HG03442 (cell line): ENCODE measurements at regions not wholly inside any gene's neighbourhood (a gene's known extent, or its start where the extent isn't known, plus 50 kb on each side); places are given as distances from the start of the nearest gene placed in this dataset.

ENCODE experiments used
- ATAC-seq: cut with Tn5 transposase; IDR thresholded peaks from one replicate; pipeline ENCODE4 v1.9.1; 2021; ENCODE audit warnings: mild to moderate bottlenecking, moderate library complexity; ENCODE audit not compliant: unreplicated experiment

DNA sequence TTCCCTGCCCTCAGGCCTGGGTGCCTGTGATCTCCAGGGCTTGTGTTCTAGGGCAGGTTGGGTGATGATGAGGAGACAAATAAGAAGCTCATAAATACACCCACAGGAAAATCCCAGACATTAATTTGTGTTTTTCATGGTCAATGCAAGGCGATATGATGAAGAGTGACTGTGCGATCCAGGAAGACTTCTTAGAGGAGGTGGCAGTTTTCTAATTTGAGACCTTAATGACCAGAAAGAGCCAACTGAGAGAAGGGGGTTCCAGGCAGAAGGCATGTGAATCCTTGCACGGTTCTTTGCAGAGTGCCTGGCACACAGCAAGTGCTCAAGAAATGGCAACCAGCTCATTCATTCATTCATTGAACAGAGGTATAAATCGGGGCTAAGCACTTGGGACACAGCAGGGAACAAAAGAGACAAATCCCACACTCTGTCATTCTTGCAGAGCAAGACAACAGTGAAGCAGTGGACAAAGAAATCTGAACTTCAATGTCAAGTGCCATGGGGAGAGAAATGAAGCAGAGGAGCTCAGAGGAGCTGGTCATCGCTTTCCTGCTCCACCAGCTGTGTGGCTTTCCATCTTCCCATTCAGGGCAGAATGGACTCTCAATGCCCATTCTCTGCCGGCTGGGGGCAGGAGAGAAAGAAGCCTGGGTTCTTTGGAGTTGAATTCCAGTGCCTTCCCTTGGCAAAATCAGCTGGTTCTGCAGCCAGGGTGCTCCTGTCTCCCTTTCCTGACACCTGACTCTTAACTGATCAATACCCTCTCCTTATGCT is 128.3 kb downstream of the AACS start:
- no peak for ATAC-seq

DNA sequence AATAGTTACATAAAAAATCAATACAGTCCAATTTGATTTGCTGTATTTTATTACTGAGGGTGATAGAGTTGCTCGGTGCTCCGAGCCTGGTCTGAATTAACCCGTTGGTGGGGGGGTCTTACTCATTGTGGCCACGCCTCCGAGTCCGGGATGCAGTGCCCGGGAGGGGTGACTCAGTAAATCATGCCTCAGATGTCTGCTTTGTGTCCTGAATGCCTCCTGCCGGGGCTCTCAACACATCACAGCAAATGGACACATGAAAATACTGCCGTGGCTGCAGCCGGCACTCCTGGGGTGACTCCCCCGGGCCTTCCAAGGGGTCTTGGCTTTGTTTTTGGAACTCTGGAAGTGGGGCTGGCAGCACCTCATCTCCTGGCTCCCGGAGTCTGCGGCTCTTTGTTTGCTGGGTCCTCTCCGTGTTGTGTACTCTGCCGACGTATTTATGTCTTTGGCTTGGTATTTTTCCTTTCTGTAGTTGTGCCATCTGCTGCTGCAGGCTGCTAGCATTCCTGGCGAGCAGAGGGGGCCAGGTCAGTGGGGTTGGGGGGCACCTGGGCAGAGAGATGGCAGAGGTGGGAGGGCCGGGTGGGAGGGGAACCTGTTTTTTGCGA is 129.0 kb downstream of the AACS start:
- no peak for ATAC-seq

GRCh38 chr12:125194987-125195386 is 129.8 kb downstream of the AACS start:
- no peak for ATAC-seq

GRCh38 chr12:125197326-125197725 is 132.1 kb downstream of the AACS start:
- no peak for ATAC-seq

DNA sequence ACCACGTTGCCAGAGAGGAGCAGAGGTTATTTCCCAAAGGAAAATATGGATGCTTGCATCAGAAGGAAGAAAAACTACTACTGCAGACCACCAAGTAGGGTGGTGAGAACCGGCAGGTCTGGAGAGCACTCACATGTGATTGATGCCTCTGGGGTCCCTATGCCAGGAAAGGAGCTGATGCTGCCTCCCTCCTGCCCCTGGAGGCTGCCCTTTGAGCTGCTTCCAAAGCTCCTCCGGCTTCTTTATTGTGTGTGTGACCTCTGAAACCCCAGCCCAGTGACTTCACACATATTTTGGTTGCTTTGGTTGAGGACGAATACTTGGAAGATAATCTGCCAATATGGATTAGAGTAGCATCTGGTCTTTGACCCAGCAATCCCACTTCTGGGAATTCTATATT is 133.4 kb downstream of the AACS start:
- ATAC-seq = no peak

DNA sequence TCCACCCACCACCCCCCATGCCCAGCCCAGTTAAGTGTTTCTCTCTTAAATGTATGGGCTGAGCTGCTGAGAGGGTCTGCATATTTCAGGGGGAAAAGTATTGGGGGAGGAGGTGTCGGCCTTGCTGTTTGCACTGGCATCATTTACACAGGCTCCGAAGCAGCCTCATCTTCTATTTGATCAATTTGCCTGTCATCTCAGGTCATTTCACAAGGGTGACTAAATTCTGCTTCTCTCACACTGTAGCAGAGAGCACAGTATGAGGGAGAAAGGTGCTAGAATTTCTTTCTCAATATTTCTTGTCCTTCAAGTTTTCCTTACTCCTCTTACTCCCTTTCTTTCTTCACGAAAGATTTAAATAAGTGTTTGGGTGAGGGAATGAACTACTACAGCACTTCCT is 135.9 kb downstream of the AACS start:
- no peak for ATAC-seq

DNA sequence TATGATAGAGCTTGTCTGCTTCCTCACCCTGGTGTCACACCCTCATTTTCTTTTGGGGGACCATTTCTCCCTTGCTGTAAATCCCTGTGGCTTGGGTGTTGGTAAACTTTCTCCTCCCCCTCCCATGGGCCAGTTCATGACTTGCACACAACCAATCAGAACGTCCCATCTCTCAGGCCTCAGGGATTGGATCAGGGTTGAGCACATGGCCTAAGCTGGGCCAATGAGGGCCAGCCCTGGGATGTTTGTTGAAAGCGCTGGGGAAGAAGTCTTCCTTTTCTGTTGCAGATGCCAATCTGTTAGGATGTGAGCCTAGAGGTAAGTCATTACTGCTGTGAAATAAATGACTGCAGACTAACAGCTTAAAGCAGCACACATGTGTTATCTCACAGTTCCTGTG is 136.7 kb downstream of the AACS start:
- no peak for ATAC-seq

DNA sequence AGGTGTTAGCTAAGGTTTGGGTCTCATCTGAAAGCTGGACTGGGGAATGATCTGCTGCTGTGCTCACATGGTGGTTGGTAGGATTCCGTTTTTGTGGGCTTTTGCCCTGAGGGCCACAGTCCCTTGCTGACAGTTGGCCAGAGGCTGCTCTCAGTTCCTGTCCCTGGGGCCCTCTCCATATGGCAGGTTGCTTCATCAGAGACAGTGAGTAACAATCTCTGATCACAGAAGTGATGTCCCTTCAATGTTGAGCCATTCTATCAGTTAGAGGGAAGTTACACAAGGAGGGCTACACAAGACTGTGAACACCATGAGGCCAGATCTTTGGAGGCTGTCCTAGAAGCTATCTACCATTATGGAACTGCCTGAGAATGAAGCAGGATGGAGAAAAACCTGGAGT is 137.2 kb downstream of the AACS start:
- no peak for ATAC-seq

GRCh38 chr12:125203145-125203765 is 138.0 kb downstream of the AACS start:
- ATAC-seq = peak; percentile 55

DNA sequence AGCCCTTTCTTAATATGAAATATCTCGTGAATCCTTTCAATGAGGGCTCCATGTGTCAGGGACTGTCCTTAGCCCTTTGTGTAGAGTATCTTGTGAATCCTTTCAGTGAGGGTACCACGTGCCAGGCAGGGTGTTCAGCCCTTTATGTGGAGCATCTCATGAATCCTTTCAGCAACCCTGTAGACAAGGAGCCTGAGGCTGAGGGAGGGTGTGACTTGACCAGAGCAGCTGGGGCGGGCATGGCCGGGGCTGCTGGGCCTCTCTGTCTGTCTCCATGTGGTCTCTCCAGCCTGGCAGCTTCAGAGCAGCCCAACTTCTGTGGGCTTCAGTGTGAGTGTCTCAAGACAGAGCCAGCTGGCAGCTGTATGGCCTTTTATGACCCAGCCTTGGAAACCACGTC is 140.2 kb downstream of the AACS start:
- no peak for ATAC-seq

GRCh38 chr12:125206711-125207110 is 141.5 kb downstream of the AACS start:
- no peak for ATAC-seq

GRCh38 chr12:125208334-125208733 is 143.1 kb downstream of the AACS start:
- ATAC-seq = no peak

GRCh38 chr12:125208942-125209341 is 143.7 kb downstream of the AACS start:
- no peak for ATAC-seq

- ATAC-seq = no peak
Observed at GRCh38 chr12:125210104-125210755, 145.0 kb downstream of the AACS start.

DNA sequence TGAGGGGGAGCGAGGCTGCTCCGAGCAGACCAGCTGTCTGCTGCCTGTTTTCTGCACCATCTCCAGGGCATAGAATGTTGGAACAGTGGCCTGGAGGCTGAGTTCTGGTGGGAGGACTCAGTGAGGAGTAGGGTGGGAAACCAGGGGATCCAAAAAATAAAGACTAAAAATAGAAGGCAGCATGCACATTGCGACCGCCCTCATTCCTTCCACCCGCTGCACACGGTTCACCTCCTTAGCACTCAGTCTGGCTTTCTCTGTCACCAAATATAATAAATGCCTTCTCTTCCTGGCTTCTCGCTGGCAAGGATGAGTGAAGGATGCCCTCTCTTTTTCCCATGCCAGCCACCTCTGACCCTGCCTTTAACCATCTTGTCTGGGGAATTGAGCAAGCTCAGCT is 146.2 kb downstream of the AACS start:
- ATAC-seq = no peak

- no peak for ATAC-seq
Observed at GRCh38 chr12:125214289-125214688, 149.1 kb downstream of the AACS start.

GRCh38 chr12:125216756-125217155 is 151.5 kb downstream of the AACS start:
- ATAC-seq = no peak

DNA sequence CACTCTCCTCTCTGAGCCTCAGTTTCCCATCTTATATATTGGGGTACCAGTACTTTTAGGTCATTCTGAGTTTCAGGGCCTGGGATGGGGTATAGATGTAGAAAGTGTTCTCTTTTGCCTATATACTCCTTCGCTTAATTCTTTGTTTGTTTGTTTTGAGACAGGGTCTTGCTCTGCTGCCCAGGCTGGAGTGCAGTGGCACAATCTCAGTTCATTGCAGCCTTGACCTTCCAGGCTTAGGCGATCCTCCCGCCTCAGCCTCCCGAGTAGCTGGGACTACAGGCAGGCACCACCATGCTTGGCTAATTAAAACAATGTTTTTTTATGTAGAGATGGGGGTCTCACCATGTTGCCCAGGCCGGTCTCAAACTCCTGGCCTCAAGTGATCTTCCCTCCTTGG is 152.1 kb downstream of the AACS start:
- no peak for ATAC-seq

DNA sequence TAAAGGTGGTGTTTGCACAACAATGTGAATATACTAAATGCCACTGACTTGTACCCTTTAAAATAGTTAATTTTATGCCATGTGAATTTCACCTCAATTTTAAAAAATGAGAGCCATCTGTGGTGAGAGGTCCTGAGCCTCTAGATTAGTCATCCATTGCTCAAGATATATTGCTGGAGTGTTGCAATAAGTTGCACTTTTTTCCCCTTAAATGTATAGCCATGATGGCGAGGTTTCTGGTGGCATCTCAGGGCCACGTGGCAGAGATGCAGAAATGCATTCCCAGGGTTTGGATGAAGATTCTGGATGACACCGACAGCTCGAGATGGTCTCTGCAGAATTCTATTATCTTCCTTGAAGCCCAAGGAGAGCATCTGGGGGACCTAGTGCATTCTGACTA is 153.7 kb downstream of the AACS start:
- ATAC-seq = no peak

DNA sequence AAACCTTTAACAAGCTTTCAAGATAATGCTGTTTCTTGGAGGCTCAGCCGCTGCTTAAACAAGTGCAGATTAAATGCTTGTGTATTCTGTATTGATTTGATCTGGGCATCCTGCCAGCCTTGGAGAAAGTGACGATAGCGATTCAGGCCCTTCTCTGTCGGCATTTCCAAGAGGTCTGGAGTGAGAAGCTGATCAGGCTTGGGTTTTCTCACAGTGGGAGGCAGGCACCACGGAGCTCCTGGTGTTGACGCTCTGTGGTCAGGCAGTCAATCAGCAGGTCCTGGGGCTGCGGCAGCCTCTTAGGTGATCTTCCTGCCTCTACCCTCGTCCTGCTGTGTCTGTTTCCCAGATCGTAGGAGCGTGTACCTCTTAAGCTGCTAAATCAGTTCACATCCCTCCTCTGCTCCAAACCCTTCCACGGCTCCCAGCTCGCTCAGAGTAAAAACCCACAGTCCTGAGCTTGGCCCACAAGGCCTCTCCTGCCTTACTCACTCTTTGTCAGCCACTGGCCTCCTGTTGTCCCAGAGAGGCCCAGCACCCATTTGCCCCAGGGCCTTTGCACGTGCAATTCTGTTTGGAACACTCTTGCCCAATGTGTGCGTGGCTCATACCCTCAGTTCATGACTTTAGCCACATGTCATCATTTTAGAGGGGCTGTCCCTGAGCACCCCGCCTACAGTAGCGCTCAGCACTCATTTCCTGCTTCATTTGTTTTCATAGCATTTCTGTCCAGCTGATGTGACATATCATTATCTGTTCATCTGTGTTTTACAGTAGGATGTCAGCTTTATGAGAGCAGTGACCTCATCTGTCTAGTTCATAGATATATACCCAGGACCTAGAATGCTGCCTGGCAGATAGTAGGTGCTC is 155.4 kb downstream of the AACS start:
- ATAC-seq = no peak

DNA sequence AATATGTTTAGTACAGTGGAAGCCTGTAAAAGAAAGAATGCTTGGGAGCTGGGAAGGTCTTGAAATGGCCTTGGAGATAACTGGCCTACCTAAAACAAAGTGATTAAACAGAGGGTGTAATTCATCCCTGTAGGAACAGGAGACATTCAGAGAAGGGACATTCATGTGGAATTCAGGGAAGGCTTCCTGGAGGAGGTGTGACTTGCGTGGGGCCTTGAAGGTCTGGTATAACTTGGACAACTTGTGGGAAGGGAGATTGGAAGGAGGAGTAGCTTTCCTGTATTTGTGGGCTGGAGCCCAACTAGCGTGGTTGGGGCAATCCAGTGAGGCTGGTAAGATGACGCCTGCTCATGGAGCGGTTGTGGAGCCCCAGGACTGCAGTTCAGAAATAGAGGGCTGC is 156.4 kb downstream of the AACS start:
- ATAC-seq = no peak
